Adrenal gland (tissue), 9 donors: ENCODE measurements at regions not wholly inside any gene's neighbourhood (a gene's known extent, or its start where the extent isn't known, plus 50 kb on each side); places are given as distances from the start of the nearest gene placed in this dataset.
A peak's percentile ranks its signal among the peaks of the same experiment; 100 is the strongest.

Source experiments
- DNase-seq, 7 donors: peaks; one replicate each; pipeline ENCODE4 v3.0.0-alpha.2; 2019 to 2020
- H3K27ac ChIP-seq, 5 donors: fragments of 200-600 bp; sonication (generic) in 4 of 5; 1 replicate in 3 of 5; 2 replicates in 2 of 5; pipeline versions ENCODE4 v1.5.1 to v1.8.0; 2016 to 2020; ENCODE audit warnings: mild to moderate bottlenecking in 1 of 5
- H3K27me3 ChIP-seq: fragments of 200-600 bp; 2 replicates; pipeline ENCODE4 v1.8.0; 2021
- H3K36me3 ChIP-seq, 2 donors: fragments of 200-600 bp; replicated peaks in 1 of 2; 1 replicate in 1 of 2; 2 replicates in 1 of 2; pipeline versions ENCODE4 v1.5.1 to v1.8.0; 2018 to 2022
- H3K4me1 ChIP-seq, 2 donors: fragments of 200-600 bp; replicated peaks in 1 of 2; 1 replicate in 1 of 2; 2 replicates in 1 of 2; pipeline versions ENCODE4 v1.5.1 to v1.8.0; 2018 to 2021
- H3K4me3 ChIP-seq, 4 donors: fragments of 200-600 bp; sonication (generic) in 3 of 4; one replicate each; pipeline ENCODE4 v1.5.1; 2016 to 2018
- H3K9me3 ChIP-seq, 3 donors: fragments of 200-600 bp; sonication (generic) in 1 of 3; replicated peaks in 1 of 3; 1 replicate in 2 of 3; 2 replicates in 1 of 3; pipeline versions ENCODE4 v1.5.1 to v1.8.0; 2016 to 2021
- POLR2A ChIP-seq, 2 donors: fragments of 450-650 bp; IDR thresholded peaks; one replicate each; pipeline ENCODE4 v1.6.1; 2017; ENCODE audit warnings: antibody characterized with exemption in 2 of 2, mild to moderate bottlenecking in 2 of 2, moderate library complexity in 1 of 2
- WGBS, 4 donors: extraction: QIAGEN DNeasy Blood & Tissue Kit in 2 of 4; methylation state at CpG; one replicate each; pipeline versions ENCODE4 v1.1.5 to v1.1.7; 2013 to 2017; 5-methylcytosine and 5-hydroxymethylcytosine counted together
- intact Hi-C, 2 donors: fragments of 100-400 bp; cut with DNase I; formaldehyde crosslinking; loops; one replicate each; pipeline versions ENCODE4 v1.14.1 to v1.15.0; 2022 to 2023
- TF ChIP-seq, protein P1 (sequence below), 6 experiments: fragments of 450-650 bp in 4 of 6; fragments of 200-600 bp in 2 of 6; sonication (generic) in 1 of 6; IDR thresholded peaks; 1 replicate in 5 of 6; 2 replicates in 1 of 6; pipeline versions ENCODE4 v1.5.1 to v1.8.0; 2016 to 2021; ENCODE audit warnings: antibody characterized with exemption in 6 of 6, mild to moderate bottlenecking in 2 of 6, moderate library complexity in 1 of 6
- donor health status: healthy with polysubstance abuse.
- donor health status: Bipolar disorder and iron deficiency.
- donor health status: DM: yes; HTN: yes; CAD: no.
- donor health status: DM: no; HTN: no; CAD: no.
- donor health status: DM: no; HTN: no; CAD: no.

DNA sequence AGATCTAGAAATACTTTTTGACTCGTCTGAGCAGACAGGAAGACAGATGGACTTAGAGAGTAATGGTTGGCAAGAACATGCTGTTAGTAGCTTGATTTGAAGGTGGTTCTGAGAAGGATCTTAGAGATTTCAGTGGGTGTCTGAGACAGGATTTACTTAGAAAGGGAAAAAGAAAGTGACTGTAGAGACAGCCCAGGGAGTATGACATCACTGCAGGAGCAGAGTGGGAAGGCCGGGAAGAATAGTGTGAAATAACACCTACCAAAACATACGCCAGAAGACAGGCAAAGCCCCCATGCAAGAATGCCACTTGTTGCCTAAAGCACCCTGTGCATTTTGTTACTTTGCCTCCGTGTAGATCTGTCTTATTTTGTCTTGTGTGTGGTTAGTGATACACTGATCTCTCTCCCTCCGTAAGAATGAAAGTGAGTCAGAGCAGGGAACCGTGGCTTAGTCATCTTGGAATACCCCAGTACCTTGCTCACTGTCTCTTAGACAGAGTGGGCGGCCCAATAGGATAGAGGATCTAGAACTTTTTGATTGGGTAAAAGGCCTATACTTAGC is 161.3 kb upstream of the IFNG-AS1 start:
- Histone ChIP-seq H3K4me1 (no peaks in the 10 kb centered on the region), H3K36me3 (no peaks in the 10 kb centered on the region), H3K4me3 (peak overlapping the region in 2 of 4 donors; percentile 27 to 53), H3K9me3 (no peaks in the 10 kb centered on the region), H3K27ac (peak overlapping the region in 4 of 5 donors; percentile 3 to 86 (median 39)), H3K27me3 (no peaks in the 10 kb centered on the region)
- peak in 1 of 2 donors; percentile 42 for TF ChIP-seq POLR2A (IDR thresholded peaks at IDR 0.05)
- TF ChIP-seq, protein P1, sequence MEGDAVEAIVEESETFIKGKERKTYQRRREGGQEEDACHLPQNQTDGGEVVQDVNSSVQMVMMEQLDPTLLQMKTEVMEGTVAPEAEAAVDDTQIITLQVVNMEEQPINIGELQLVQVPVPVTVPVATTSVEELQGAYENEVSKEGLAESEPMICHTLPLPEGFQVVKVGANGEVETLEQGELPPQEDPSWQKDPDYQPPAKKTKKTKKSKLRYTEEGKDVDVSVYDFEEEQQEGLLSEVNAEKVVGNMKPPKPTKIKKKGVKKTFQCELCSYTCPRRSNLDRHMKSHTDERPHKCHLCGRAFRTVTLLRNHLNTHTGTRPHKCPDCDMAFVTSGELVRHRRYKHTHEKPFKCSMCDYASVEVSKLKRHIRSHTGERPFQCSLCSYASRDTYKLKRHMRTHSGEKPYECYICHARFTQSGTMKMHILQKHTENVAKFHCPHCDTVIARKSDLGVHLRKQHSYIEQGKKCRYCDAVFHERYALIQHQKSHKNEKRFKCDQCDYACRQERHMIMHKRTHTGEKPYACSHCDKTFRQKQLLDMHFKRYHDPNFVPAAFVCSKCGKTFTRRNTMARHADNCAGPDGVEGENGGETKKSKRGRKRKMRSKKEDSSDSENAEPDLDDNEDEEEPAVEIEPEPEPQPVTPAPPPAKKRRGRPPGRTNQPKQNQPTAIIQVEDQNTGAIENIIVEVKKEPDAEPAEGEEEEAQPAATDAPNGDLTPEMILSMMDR (IDR thresholded peaks at IDR 0.05): no peak
- DNase-seq: peak; percentile 48 to 74 (median 65)
- 13 to 27% (median 19%) methylated on average over 7 of the region's 7 CpGs for WGBS, 4 donors
- intact Hi-C loops: no loop called here

DNA sequence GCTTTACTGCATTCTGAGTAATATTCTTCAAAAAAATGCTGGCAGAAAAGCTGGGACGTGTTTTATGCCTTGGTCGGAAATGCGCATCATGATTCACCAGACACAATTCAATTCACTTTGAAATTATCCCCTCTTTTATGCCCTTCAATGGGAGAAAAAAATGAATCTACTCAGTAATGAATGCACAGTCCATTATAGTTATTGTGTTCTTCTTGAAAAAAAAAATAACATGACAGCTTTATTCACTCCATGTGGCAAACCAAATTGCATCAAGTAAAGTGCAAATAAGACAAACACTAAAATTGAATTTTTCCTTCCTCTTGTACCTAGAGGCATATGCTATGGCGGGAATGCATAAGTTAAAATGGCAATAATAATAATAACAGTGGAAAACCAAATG is 159.4 kb upstream of the IFNG-AS1 start:
- no peak for TF ChIP-seq POLR2A (IDR thresholded peaks at IDR 0.05)
- TF ChIP-seq, protein P1 (IDR thresholded peaks at IDR 0.05): no peak
- intact Hi-C loops: no loop called here
- 93 to 97% (median 96%) methylated on average over 4 of the region's 4 CpGs for WGBS, 4 donors
- Histone ChIP-seq H3K4me3 (no peak overlapping the region), H3K36me3 (no peaks in the 10 kb centered on the region), H3K4me1 (no peaks in the 10 kb centered on the region), H3K27me3 (no peaks in the 10 kb centered on the region), H3K9me3 (no peaks in the 10 kb centered on the region), H3K27ac (no peak overlapping the region)
- no peak for DNase-seq

DNA sequence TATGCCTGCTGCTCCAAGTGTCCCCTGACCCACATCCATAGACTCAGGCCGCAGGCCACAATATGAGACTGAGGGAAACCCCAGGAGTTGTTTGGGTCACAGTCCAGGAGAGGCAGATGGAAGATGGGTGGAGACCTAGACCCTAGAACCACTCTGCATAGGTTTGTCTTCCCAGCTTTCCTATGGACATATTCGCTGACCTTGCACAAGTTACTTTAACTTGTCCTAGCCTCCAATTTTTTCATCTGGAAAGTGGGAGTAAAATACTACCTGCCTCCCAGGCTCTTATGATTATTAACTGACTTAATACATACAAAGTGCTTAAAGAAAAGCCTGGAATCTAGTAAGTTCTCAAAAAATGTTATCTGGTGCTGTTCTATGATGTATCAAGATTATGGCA is 157.1 kb upstream of the IFNG-AS1 start:
- Histone ChIP-seq H3K4me3 (no peak overlapping the region), H3K36me3 (no peaks in the 10 kb centered on the region), H3K27ac (no peak overlapping the region), H3K9me3 (no peaks in the 10 kb centered on the region), H3K4me1 (no peaks in the 10 kb centered on the region), H3K27me3 (no peaks in the 10 kb centered on the region)
- DNase-seq: no peak
- WGBS, 4 donors: 81 to 98% (median 93%) methylated on average over 2 of the region's 2 CpGs
- intact Hi-C loops: no loop called here
- TF ChIP-seq POLR2A (IDR thresholded peaks at IDR 0.05): no peak
- TF ChIP-seq, protein P1 (IDR thresholded peaks at IDR 0.05): no peak

DNA sequence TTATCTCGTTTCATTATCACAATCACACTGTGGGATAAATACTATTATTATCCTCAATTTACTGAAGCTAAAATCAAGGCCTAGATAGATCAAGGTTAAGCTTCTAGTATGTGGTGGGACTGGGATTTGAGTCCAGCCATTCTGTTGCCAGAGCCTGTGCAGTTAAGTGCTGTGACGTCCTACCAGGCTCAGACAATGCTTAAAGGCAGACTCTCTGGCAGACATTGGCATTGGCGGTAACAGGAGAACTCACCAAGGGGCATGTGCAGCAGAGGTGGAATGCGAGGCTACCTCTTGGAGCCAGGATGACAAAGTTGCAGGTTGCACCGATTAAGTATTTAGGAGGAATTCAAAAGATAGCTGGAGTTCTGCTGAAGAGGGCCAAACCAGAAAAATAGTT is 155.6 kb upstream of the IFNG-AS1 start:
- intact Hi-C loops: no loop called here
- TF ChIP-seq POLR2A (IDR thresholded peaks at IDR 0.05): no peak
- TF ChIP-seq, protein P1 (IDR thresholded peaks at IDR 0.05): no peak
- Histone ChIP-seq H3K27ac (no peak overlapping the region), H3K27me3 (no peaks in the 10 kb centered on the region), H3K36me3 (no peaks in the 10 kb centered on the region), H3K4me1 (no peaks in the 10 kb centered on the region), H3K4me3 (no peak overlapping the region), H3K9me3 (no peaks in the 10 kb centered on the region)
- no peak for DNase-seq
- WGBS, 4 donors: 81 to 87% (median 84%) methylated on average over 5 of the region's 5 CpGs
